HG02973 (cell line): ENCODE measurements at regions not wholly inside any gene's neighbourhood (a gene's known extent, or its start where the extent isn't known, plus 50 kb on each side); places are given as distances from the start of the nearest gene placed in this dataset.
"Not testable (repeated sequence)": the region's sequence is repeated elsewhere in the genome, so short reads cannot be mapped to it uniquely, and the experiment has no call there.

ENCODE experiments used
- ATAC-seq: cut with Tn5 transposase; IDR thresholded peaks from one replicate; pipeline ENCODE4 v1.9.1; 2021; ENCODE audit warnings: moderate library complexity; ENCODE audit not compliant: unreplicated experiment

DNA sequence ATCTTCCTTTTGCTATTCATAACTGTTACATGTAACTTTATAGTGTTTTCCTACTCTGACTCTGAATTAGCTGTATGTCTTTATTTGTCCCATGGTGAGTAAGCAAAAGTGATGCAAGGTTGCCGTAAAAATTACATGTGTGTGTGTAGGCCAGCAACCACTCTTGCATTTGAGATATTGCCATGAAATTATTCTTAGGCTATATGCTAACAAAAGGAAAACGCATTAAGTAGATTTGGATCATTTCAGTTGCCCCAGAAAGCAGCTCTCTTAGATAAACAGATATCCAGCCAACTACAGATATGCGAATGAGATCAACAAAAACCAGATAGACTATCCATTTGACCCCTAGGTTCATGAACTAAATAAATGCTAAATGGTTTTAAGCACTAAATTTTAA, 73.6 kb downstream of the CYLC2 start:
- ATAC-seq, result no peak

- ATAC-seq, result no peak
Observed at GRCh38 chr9:103078581-103078980, 83.4 kb downstream of the CYLC2 start.

DNA sequence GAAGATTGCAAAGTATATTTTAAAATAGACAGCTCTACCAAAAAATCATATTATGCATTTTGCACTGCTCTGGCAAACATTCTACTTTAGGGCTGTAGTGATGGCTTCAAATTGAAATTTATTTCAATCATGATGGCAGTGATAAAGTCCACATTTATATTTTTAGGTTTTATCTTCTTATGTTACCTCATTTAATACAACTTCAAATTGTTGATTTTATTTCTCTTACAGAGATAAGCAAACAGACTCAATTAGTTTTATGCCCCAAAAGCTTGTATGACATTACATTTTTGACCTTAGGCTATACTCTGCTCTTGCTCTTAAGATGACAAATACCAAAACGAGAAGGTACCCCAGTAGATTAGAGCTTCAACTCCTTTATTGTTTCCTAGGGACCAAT, 87.4 kb downstream of the CYLC2 start:
- ATAC-seq, result no peak

- ATAC-seq, result no peak
Observed at GRCh38 chr9:103089357-103089756, 94.2 kb downstream of the CYLC2 start.

DNA sequence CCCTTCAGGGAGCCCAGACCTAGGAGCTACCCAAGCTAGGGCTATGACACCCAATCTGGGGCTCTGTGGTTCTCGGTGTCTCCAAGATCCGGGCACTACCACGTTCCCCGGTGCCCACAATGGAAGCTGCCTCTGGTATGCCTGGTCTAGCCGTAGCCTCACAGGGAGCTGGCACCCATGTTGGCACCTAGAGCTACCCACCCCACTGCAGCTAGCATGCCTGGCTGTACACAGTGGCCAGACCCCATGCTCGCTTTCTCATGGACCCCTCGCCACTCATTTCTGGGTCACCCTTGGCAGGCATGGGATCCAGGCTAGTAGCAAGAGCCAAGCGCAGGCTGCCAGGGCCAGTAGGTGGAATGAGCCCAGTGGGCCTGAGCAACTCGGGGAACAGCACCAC, 109.0 kb downstream of the CYLC2 start:
- ATAC-seq, result no peak

GRCh38 chr9:103116246-103116645, 121.1 kb downstream of the CYLC2 start:
- ATAC-seq, result no peak

- no peak for ATAC-seq
Observed at GRCh38 chr9:103126494-103126893, 131.4 kb downstream of the CYLC2 start.

- ATAC-seq, result no peak
Observed at GRCh38 chr9:103139891-103140290, 144.8 kb downstream of the CYLC2 start.

DNA sequence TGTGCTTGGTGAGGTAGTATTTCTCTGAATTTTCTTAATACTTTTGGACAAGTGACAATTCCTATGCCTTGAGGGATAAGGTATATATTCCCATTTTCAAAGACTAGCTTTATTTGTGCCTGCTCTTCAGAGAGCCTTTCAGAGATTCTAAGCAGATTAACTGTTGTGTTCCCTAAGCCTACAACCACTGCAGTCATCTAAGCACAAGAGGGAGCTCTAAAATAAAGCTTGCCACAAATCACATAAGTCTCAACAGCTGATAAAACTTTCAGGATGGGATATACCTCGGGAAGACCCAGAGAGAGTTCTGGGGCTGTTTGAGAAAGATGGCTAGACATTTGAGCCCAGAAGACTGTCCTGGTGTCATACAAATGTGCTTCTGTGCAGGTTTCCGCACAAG, 157.3 kb downstream of the CYLC2 start:
- ATAC-seq, result no peak

GRCh38 chr9:103167530-103167929, 172.4 kb downstream of the CYLC2 start:
- no peak for ATAC-seq

GRCh38 chr9:103168254-103168653, 173.1 kb downstream of the CYLC2 start:
- no peak for ATAC-seq

DNA sequence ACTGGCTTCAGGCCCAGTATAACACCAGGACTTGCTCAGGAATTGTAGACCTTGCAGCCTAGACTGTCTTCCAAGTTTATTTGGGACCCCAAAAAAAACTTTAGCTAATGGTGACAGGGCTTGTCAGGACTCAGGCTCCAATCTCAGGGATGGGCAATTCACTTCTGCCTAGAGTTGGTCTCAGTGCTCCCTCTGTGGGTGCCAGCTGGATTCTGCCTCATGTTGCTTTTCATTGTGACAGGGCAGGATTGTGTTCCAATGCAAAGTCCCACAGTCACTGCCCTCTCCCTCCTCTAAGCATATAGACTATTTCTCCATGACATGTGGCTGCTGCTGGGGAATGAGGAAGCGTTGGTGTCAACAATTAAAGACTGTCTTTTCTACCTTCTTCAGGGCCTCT, 174.7 kb downstream of the CYLC2 start:
- no peak for ATAC-seq

DNA sequence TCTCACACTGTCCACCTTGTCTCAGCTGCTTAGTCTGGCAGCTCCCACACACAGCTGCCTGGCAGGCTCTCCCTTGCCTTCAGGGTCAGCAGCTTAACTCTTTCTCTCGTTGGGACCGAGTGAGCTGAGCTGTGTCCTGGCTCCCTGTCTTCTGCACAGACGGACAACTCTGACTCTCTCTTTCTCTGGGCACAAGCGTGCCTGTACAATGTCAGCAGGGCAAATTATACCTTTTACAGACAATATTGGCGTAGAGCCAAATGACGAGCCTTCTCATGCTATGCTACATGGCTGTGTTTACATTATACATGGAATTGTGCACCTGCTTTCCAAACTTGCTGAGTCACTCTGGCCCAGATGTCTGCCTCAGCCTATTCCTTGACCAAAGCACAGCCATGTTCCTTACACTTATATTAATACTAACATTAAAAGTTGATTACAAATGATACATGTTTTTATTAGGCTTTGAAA, 188.6 kb downstream of the CYLC2 start:
- no peak for ATAC-seq

- no peak for ATAC-seq
Observed at GRCh38 chr9:103186959-103187358, 191.8 kb downstream of the CYLC2 start.

DNA sequence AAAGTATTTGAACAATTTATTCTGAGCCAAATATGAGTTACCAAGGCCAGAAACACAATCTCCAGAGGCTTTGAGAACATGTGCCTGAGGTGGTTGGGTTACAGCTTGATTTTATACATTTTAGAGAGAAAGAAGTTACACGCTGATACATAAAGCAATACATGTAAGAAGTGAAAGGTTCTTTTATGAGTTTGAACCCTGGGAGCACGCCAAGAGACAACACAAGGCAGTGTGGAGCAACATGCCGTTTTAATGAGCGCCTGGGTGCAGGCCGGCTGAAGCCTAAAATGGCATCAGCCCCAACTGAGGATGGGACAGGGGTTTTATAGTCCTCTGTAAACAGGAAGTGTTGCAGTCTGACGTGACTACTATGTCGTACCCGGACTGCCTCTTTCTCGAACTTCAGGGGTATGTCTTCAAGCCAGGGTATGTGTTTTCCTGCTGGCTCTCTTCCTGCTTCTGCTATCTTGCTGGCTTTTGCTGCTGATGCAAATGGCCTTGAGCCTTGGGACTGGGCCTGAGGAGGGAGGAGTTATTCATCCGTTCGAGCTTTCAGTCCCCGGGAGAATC, 193.7 kb downstream of the CYLC2 start:
- no peak for ATAC-seq

- ATAC-seq, result no peak
Observed at GRCh38 chr9:103193992-103194391, 198.9 kb downstream of the CYLC2 start.

GRCh38 chr9:103203172-103203571, 208.0 kb downstream of the CYLC2 start:
- no peak for ATAC-seq

GRCh38 chr9:103205881-103206585, 210.9 kb downstream of the CYLC2 start:
- not testable (repeated sequence) for ATAC-seq

DNA sequence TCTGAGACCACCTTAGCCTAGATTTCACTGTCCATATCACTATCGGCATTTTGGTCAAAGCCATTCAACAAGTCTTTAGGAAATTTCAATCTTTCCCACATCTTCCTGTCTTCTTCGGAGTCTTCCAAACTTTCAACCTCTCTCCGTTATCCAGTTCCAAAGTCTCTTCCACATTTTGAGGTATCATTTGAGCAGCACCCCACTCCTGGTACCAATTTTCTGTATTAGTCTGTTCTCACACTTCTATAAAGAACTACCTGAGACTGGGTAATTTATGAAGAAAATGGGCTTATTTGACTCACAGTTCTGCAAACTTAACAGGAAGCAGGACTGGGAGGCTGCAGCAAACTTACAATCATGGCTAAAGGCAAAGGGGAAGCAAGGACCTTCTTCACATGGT, 215.5 kb downstream of the CYLC2 start:
- no peak for ATAC-seq

DNA sequence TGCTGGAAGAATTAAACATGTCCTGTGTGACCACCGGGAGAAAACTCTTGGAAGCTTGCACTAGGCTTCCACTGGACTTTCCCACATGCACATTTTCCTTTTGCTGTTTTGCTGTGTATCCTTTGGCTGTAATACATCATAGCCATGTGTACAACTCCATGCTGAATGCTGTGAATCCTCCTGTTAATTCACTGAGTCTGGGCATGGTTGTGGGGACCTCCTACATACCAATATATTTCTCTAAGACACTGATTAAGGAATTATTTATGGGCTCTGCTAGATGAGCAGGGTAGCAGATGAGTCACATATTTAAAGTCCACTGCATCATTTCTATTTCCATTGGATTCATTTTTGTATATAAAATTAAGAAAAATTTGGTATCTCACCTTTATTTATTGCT, 220.1 kb downstream of the CYLC2 start:
- no peak for ATAC-seq

- no peak for ATAC-seq
Observed at GRCh38 chr9:103225702-103226646, 230.8 kb downstream of the CYLC2 start.

DNA sequence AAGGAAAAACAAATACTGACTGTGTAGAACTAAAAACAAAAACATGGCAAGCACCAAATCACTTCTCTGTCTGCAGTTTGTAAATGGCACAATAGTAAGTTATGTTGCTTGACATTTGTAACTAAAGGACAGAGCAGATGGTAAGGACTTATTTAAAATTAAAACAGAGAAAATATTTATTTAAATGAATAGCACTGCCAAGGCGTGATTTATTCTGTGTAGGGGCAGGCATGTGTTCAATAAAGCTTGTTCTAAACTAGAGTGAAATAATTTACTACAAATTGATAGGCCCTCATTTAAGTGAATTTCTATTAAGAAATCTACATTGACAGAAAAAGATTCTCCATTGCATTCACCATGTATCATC, 231.5 kb downstream of the CYLC2 start:
- ATAC-seq, result no peak
